ENCODE measurements at regions not wholly inside any gene's neighbourhood (a gene's known extent, or its start where the extent isn't known, plus 50 kb on each side); places are given as distances from the start of the nearest gene placed in this dataset.

GRCh38 chr9:81462801-81463200, 226.5 kb downstream of the TLE1 start:
- no peak overlapping the region for H2AFZ ChIP-seq (ENCODE audit: low read length)
- H3K9me2 ChIP-seq (replicated peaks; ENCODE audit: low read depth, low read length), result no peaks in the 10 kb centered on the region
- H3K9ac ChIP-seq (ENCODE audit: low read depth, low read length, poor library complexity, severe bottlenecking), result no peak overlapping the region
- TF ChIP-seq CTCF (conservative IDR thresholded peaks at IDR 0.05; ENCODE audit: low read length), result no peak
- no peak for TF ChIP-seq EZH2phosphoT487 (IDR thresholded peaks at IDR 0.05; ENCODE audit: borderline replicate concordance)
- no peaks in the 10 kb centered on the region for H3F3A ChIP-seq (ENCODE audit: low read depth)
- no peak overlapping the region for H3K4me3 ChIP-seq (ENCODE audit: low read length, poor library complexity, severe bottlenecking)
- H3K4me2 ChIP-seq (ENCODE audit: low read depth, low read length, poor library complexity, severe bottlenecking), result no peak overlapping the region
- no peaks in the 10 kb centered on the region for H3K79me2 ChIP-seq (ENCODE audit: insufficient read depth, low read length)
- no peaks in the 10 kb centered on the region for H3K36me3 ChIP-seq (ENCODE audit: insufficient read depth, low read length)
- no peaks in the 10 kb centered on the region for H4K20me1 ChIP-seq (ENCODE audit: insufficient read depth, low read length, poor library complexity, severe bottlenecking)
- H3K4me1 ChIP-seq (ENCODE audit: insufficient read depth, low read length, poor library complexity, severe bottlenecking), result no peaks in the 10 kb centered on the region
- no peaks in the 10 kb centered on the region for H3K9me3 ChIP-seq (ENCODE audit: insufficient read depth, low read depth, low read length)
- no peaks in the 10 kb centered on the region for H3K27me3 ChIP-seq (ENCODE audit: insufficient read depth, low read length, poor library complexity, severe bottlenecking)

GRCh38 chr9:81461196-81461595, 228.2 kb downstream of the TLE1 start:
- Histone ChIP-seq H4K20me1 (ENCODE audit: insufficient read depth, low read length, poor library complexity, severe bottlenecking) (no peaks in the 10 kb centered on the region), H2AFZ (ENCODE audit: low read length) (no peak overlapping the region), H3K9me2 (replicated peaks; ENCODE audit: low read depth, low read length) (no peaks in the 10 kb centered on the region), H3K4me3 (ENCODE audit: low read length, poor library complexity, severe bottlenecking) (no peak overlapping the region), H3K9ac (ENCODE audit: low read depth, low read length, poor library complexity, severe bottlenecking) (no peak overlapping the region), H3K79me2 (ENCODE audit: insufficient read depth, low read length) (no peaks in the 10 kb centered on the region), H3K9me3 (ENCODE audit: insufficient read depth, low read depth, low read length) (no peaks in the 10 kb centered on the region), H3K4me2 (ENCODE audit: low read depth, low read length, poor library complexity, severe bottlenecking) (no peak overlapping the region), H3K4me1 (ENCODE audit: insufficient read depth, low read length, poor library complexity, severe bottlenecking) (no peaks in the 10 kb centered on the region), H3F3A (ENCODE audit: low read depth) (no peaks in the 10 kb centered on the region), H3K36me3 (ENCODE audit: insufficient read depth, low read length) (no peaks in the 10 kb centered on the region), H3K27me3 (ENCODE audit: insufficient read depth, low read length, poor library complexity, severe bottlenecking) (no peaks in the 10 kb centered on the region)
- TF ChIP-seq CTCF (conservative IDR thresholded peaks at IDR 0.05; ENCODE audit: low read length), result no peak
- no peak for TF ChIP-seq EZH2phosphoT487 (IDR thresholded peaks at IDR 0.05; ENCODE audit: borderline replicate concordance)

GRCh38 chr9:81460693-81461092, 228.7 kb downstream of the TLE1 start:
- no peaks in the 10 kb centered on the region for H3K9me3 ChIP-seq (ENCODE audit: insufficient read depth, low read depth, low read length)
- H3K4me2 ChIP-seq (ENCODE audit: low read depth, low read length, poor library complexity, severe bottlenecking), result no peak overlapping the region
- no peak overlapping the region for H2AFZ ChIP-seq (ENCODE audit: low read length)
- no peaks in the 10 kb centered on the region for H3F3A ChIP-seq (ENCODE audit: low read depth)
- H4K20me1 ChIP-seq (ENCODE audit: insufficient read depth, low read length, poor library complexity, severe bottlenecking), result no peaks in the 10 kb centered on the region
- H3K27me3 ChIP-seq (ENCODE audit: insufficient read depth, low read length, poor library complexity, severe bottlenecking), result no peaks in the 10 kb centered on the region
- no peaks in the 10 kb centered on the region for H3K4me1 ChIP-seq (ENCODE audit: insufficient read depth, low read length, poor library complexity, severe bottlenecking)
- H3K79me2 ChIP-seq (ENCODE audit: insufficient read depth, low read length), result no peaks in the 10 kb centered on the region
- H3K4me3 ChIP-seq (ENCODE audit: low read length, poor library complexity, severe bottlenecking), result no peak overlapping the region
- H3K9me2 ChIP-seq (replicated peaks; ENCODE audit: low read depth, low read length), result no peaks in the 10 kb centered on the region
- TF ChIP-seq CTCF (conservative IDR thresholded peaks at IDR 0.05; ENCODE audit: low read length) (no peak), EZH2phosphoT487 (IDR thresholded peaks at IDR 0.05; ENCODE audit: borderline replicate concordance) (no peak)
- no peak overlapping the region for H3K9ac ChIP-seq (ENCODE audit: low read depth, low read length, poor library complexity, severe bottlenecking)
- no peaks in the 10 kb centered on the region for H3K36me3 ChIP-seq (ENCODE audit: insufficient read depth, low read length)

Data from Loucy (cell line).